ENCODE measurements at regions not wholly inside any gene's neighbourhood (a gene's known extent, or its start where the extent isn't known, plus 50 kb on each side); places are given as distances from the start of the nearest gene placed in this dataset.

GRCh38 chr2:30334762-30335363 lies 103.5 kb downstream of the LBH start:
- no peak overlapping the region for H2AFZ ChIP-seq (ENCODE audit: low read depth, low read length)
- no TSS peak for BruUV-seq (replicated peaks)

DNA sequence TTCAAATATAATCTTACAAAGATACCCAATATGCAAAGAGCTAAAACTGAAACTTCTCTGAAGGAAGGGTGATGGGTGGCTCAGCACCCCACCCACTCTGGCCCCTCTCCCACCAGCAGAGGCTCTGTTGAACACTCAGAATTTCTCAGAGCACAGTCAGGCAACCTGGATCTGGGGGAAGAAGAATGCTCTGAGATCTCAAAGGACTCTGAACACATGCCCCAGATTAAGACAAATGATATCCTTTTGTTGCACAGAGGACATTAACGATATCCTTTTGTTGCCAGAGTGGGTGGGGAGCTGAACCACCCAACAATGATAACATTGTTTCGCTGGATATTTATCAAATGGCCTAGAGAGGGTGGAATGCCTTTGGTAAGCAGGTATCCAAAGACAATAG lies 104.8 kb downstream of the LBH start:
- no peak for TF ChIP-seq JUN (IDR thresholded peaks at IDR 0.05; ENCODE audit: borderline replicate concordance, insufficient read depth, insufficient read length, low read depth)
- TF ChIP-seq GATA2 (IDR thresholded peaks at IDR 0.05; ENCODE audit: insufficient read depth, insufficient read length, low read depth, low read length) = no peak
- no peak for TF ChIP-seq MYC (IDR thresholded peaks at IDR 0.05; ENCODE audit: low read depth, low read length)
- TF ChIP-seq FOS (IDR thresholded peaks at IDR 0.05; ENCODE audit: borderline replicate concordance, insufficient read depth, low read length) = no peak
- TF ChIP-seq, protein P1, sequence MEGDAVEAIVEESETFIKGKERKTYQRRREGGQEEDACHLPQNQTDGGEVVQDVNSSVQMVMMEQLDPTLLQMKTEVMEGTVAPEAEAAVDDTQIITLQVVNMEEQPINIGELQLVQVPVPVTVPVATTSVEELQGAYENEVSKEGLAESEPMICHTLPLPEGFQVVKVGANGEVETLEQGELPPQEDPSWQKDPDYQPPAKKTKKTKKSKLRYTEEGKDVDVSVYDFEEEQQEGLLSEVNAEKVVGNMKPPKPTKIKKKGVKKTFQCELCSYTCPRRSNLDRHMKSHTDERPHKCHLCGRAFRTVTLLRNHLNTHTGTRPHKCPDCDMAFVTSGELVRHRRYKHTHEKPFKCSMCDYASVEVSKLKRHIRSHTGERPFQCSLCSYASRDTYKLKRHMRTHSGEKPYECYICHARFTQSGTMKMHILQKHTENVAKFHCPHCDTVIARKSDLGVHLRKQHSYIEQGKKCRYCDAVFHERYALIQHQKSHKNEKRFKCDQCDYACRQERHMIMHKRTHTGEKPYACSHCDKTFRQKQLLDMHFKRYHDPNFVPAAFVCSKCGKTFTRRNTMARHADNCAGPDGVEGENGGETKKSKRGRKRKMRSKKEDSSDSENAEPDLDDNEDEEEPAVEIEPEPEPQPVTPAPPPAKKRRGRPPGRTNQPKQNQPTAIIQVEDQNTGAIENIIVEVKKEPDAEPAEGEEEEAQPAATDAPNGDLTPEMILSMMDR (IDR thresholded peaks at IDR 0.05; ENCODE audit: extremely low read depth in 1 of 2, insufficient read depth in 1 of 2, low read depth in 1 of 2, low read length in 2 of 2) = no peak
- no peak for TF ChIP-seq MAX (IDR thresholded peaks at IDR 0.05; ENCODE audit: insufficient read depth, insufficient read length)
- no peak for TF ChIP-seq POLR2AphosphoS5 (IDR thresholded peaks at IDR 0.05; ENCODE audit: insufficient read depth, low read depth, low read length)
- TF ChIP-seq POLR2A (IDR thresholded peaks at IDR 0.05; ENCODE audit: low read depth, low read length) = no peak
- no peak for TF ChIP-seq EZH2 (IDR thresholded peaks at IDR 0.05; ENCODE audit: borderline replicate concordance, low read depth, low read length, severe bottlenecking)
- CTCF ChIA-PET = no interaction called here

More at GRCh38 chr2:30334762-30335363, 103.5 kb downstream of the LBH start:
- dilution Hi-C loops (cut with MboI; ENCODE audit: extremely low pct_ligation_motif_present, low sequenced_read_pairs) (no loop called here), intact Hi-C loops (cut with micrococcal nuclease) (no loop called here)
- Histone ChIP-seq H3K4me2 (ENCODE audit: insufficient read depth, low read length) (no peak overlapping the region), H3K9me1 (replicated peaks; ENCODE audit: control insufficient read depth, extremely low read depth, insufficient read depth, low read length) (no peaks in the 10 kb centered on the region), H3K27me3 (ENCODE audit: control insufficient read depth in 2 of 2, insufficient read depth in 2 of 2, low read length in 2 of 2) (no peaks in the 10 kb centered on the region), H3K9ac (replicated peaks; ENCODE audit: extremely low read depth, insufficient read depth, low read length) (no peak overlapping the region), H3K36me3 (ENCODE audit: control insufficient read depth in 2 of 2, extremely low read depth in 1 of 2, insufficient read depth in 2 of 2, low read length in 2 of 2) (no peaks in the 10 kb centered on the region), H3K9me3 (replicated peaks; ENCODE audit: control insufficient read depth, insufficient read depth, low read length) (no peaks in the 10 kb centered on the region), H3K27ac (ENCODE audit: insufficient read depth, low read depth, low read length) (no peak overlapping the region), H3K4me1 (ENCODE audit: control insufficient read depth, extremely low read depth, insufficient read depth, low read length) (no peaks in the 10 kb centered on the region), H3K79me2 (ENCODE audit: control insufficient read depth, insufficient read depth, low read length) (no peaks in the 10 kb centered on the region), H3K4me3 (replicated peaks in 1 of 3; ENCODE audit: insufficient read depth in 1 of 3, low read depth in 1 of 3, low read length in 3 of 3) (no peak overlapping the region), H4K20me1 (replicated peaks; ENCODE audit: control insufficient read depth, extremely low read depth, insufficient read depth, low read length) (no peaks in the 10 kb centered on the region)
- DNase-seq (ENCODE audit: low read depth, low spot score) (no peak), FAIRE-seq (no peak)
- CTCF ChIA-PET = no interaction called here
- TF ChIP-seq MAX (IDR thresholded peaks at IDR 0.05; ENCODE audit: insufficient read depth, insufficient read length) (no peak), JUN (IDR thresholded peaks at IDR 0.05; ENCODE audit: borderline replicate concordance, insufficient read depth, insufficient read length, low read depth) (no peak), EZH2 (IDR thresholded peaks at IDR 0.05; ENCODE audit: borderline replicate concordance, low read depth, low read length, severe bottlenecking) (no peak)
- POLR2A ChIA-PET = no interaction called here

More for the DNA sequence above, 104.8 kb downstream of the LBH start:
- H3K4me2 ChIP-seq (ENCODE audit: insufficient read depth, low read length) = no peak overlapping the region
- no peak for FAIRE-seq
- no peaks in the 10 kb centered on the region for H3K4me1 ChIP-seq (ENCODE audit: control insufficient read depth, extremely low read depth, insufficient read depth, low read length)
- DNase-seq (ENCODE audit: low read depth, low spot score) = no peak
- no peaks in the 10 kb centered on the region for H3K36me3 ChIP-seq (ENCODE audit: control insufficient read depth in 2 of 2, extremely low read depth in 1 of 2, insufficient read depth in 2 of 2, low read length in 2 of 2)
- dilution Hi-C loops (cut with MboI; ENCODE audit: extremely low pct_ligation_motif_present, low sequenced_read_pairs) = no loop called here
- no peaks in the 10 kb centered on the region for H3K27me3 ChIP-seq (ENCODE audit: control insufficient read depth in 2 of 2, insufficient read depth in 2 of 2, low read length in 2 of 2)
- no peaks in the 10 kb centered on the region for H3K79me2 ChIP-seq (ENCODE audit: control insufficient read depth, insufficient read depth, low read length)
- no peaks in the 10 kb centered on the region for H3K9me1 ChIP-seq (replicated peaks; ENCODE audit: control insufficient read depth, extremely low read depth, insufficient read depth, low read length)
- no peak overlapping the region for H3K9ac ChIP-seq (replicated peaks; ENCODE audit: extremely low read depth, insufficient read depth, low read length)
- H4K20me1 ChIP-seq (replicated peaks; ENCODE audit: control insufficient read depth, extremely low read depth, insufficient read depth, low read length) = no peaks in the 10 kb centered on the region
- no TSS peak for BruUV-seq (replicated peaks)
- no peak overlapping the region for H3K4me3 ChIP-seq (replicated peaks in 1 of 3; ENCODE audit: insufficient read depth in 1 of 3, low read depth in 1 of 3, low read length in 3 of 3)
- no peak overlapping the region for H2AFZ ChIP-seq (ENCODE audit: low read depth, low read length)
- intact Hi-C loops (cut with micrococcal nuclease) = no loop called here
- no peaks in the 10 kb centered on the region for H3K9me3 ChIP-seq (replicated peaks; ENCODE audit: control insufficient read depth, insufficient read depth, low read length)
- H3K27ac ChIP-seq (ENCODE audit: insufficient read depth, low read depth, low read length) = no peak overlapping the region
- POLR2A ChIA-PET = no interaction called here

Measured in endothelial cell of umbilical vein (primary cell).